Astrocyte (in vitro differentiated cells and primary cell): ENCODE measurements at regions not wholly inside any gene's neighbourhood (a gene's known extent, or its start where the extent isn't known, plus 50 kb on each side); places are given as distances from the start of the nearest gene placed in this dataset.

Experiments
- EZH2 ChIP-seq: IDR thresholded peaks from 2 replicates; pipeline ENCODE4 v1.6.1; 2012; ENCODE audit warnings: mild to moderate bottlenecking, low read length, inconsistent platforms; ENCODE audit not compliant: insufficient read depth
- TF ChIP-seq, protein P1 (sequence below): IDR thresholded peaks from 2 replicates; pipeline ENCODE4 v1.5.1; 2011; ENCODE audit warnings: low read depth, mild to moderate bottlenecking, inconsistent platforms, low read length, moderate library complexity; ENCODE audit not compliant: insufficient read depth

DNA sequence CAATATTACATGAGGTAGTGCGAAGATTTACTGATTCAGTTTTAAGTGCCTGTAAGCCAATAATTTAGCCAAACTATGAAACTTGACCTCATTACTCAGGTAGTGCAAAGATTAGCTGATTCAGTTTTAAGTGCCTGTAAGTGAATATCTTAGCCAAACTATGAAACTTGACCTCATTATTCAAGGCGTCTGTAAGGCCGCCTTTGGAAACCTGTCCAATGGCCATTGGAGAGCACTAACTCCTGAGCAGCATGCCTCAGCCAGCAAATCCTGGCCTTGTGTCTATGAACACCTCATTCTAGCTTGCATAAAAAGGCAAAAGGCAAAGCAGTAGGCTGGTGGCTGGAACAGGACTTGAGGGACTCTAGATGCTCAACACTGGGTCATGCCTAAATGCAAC lies 127.0 kb upstream of the GPR12 start:
- TF ChIP-seq, protein P1, sequence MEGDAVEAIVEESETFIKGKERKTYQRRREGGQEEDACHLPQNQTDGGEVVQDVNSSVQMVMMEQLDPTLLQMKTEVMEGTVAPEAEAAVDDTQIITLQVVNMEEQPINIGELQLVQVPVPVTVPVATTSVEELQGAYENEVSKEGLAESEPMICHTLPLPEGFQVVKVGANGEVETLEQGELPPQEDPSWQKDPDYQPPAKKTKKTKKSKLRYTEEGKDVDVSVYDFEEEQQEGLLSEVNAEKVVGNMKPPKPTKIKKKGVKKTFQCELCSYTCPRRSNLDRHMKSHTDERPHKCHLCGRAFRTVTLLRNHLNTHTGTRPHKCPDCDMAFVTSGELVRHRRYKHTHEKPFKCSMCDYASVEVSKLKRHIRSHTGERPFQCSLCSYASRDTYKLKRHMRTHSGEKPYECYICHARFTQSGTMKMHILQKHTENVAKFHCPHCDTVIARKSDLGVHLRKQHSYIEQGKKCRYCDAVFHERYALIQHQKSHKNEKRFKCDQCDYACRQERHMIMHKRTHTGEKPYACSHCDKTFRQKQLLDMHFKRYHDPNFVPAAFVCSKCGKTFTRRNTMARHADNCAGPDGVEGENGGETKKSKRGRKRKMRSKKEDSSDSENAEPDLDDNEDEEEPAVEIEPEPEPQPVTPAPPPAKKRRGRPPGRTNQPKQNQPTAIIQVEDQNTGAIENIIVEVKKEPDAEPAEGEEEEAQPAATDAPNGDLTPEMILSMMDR: no peak
- no peak for TF ChIP-seq EZH2
